ENCODE measurements at regions not wholly inside any gene's neighbourhood (a gene's known extent, or its start where the extent isn't known, plus 50 kb on each side); places are given as distances from the start of the nearest gene placed in this dataset.
"Not testable (repeated sequence)": the region's sequence is repeated elsewhere in the genome, so short reads cannot be mapped to it uniquely, and the experiment has no call there.

- intact Hi-C loops (cut with micrococcal nuclease): no loop called here
- CTCF ChIA-PET: no interaction called here
- Mint-ChIP-seq H3K36me3 (ENCODE audit: low read depth) (no peaks in the 10 kb centered on the region), H3K9me3 (no peaks in the 10 kb centered on the region), H3K27ac (no peak overlapping the region), H3K27me3 (ENCODE audit: low read depth) (peaks cover 7% of the 10 kb centered on the region), H3K4me1 (ENCODE audit: low read depth) (peaks cover 7% of the 10 kb centered on the region), H3K4me3 (no peak overlapping the region)
- DNase-seq: no peak
Observed at GRCh38 chr1:100631015-100631551, 88.5 kb upstream of the VCAM1 start.

DNA sequence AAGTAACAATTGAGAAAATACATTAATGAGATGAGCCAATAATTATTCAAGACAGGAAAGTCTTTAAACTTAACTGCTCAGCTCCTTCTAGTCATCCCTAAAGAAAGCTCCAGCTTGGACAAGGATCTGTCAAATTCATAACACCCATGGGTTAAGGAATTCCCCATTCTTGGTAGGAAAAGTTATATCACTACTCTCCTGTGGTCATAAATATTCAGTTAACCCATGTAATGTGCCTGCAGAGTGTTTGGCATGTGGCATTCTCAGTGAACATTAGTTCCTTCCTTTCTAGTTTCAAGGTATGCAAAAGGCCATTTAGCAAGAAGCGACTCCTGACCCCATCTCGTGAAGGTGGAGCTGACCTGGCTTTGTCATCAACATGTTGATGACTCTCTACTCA is 76.7 kb upstream of the VCAM1 start:
- CTCF ChIA-PET: interaction anchor here (0.6 kb wide), 1 partner anchor 879 kb away, joined by 4 read pairs; no protein-coding TSS in a partner anchor
- peaks cover 14% of the 10 kb centered on the region for H3K27me3 Mint-ChIP-seq (ENCODE audit: low read depth)
- no peaks in the 10 kb centered on the region for H3K4me1 Mint-ChIP-seq (ENCODE audit: low read depth)
- H3K36me3 Mint-ChIP-seq (ENCODE audit: low read depth): no peaks in the 10 kb centered on the region
- intact Hi-C loops (cut with micrococcal nuclease): no loop called here
- H3K9me3 Mint-ChIP-seq: no peaks in the 10 kb centered on the region
- no peak overlapping the region for H3K4me3 Mint-ChIP-seq
- H3K27ac Mint-ChIP-seq: no peak overlapping the region
- DNase-seq: no peak

GRCh38 chr1:100643471-100644196 is 75.9 kb upstream of the VCAM1 start:
- H3K4me3 Mint-ChIP-seq: no peak overlapping the region
- peaks cover 5% of the 10 kb centered on the region for H3K9me3 Mint-ChIP-seq
- CTCF ChIA-PET: no interaction called here
- H3K27ac Mint-ChIP-seq: no peak overlapping the region
- DNase-seq: no peak
- no peaks in the 10 kb centered on the region for H3K36me3 Mint-ChIP-seq (ENCODE audit: low read depth)
- peaks cover 14% of the 10 kb centered on the region for H3K27me3 Mint-ChIP-seq (ENCODE audit: low read depth)
- intact Hi-C loops (cut with micrococcal nuclease): no loop called here
- H3K4me1 Mint-ChIP-seq (ENCODE audit: low read depth): no peaks in the 10 kb centered on the region

DNA sequence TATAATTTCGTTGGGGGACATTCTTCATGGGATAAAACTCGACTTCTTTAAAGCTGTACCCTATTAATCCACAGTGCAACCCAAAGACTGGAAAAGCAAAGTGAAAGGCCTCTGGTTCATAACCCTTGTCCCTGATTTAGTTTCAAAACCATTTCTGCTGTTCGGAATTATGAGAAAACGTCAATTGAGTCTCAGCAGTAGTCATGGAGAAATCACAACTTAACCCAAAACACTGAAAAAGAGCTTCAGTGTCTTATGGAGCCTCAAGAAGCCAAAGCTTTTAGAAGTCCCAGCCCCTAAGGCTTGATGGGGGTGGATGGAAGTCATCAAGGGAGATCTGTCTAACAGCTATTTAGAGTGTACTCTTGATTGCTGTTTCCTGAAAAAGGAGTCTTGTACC is 73.5 kb upstream of the VCAM1 start:
- CTCF ChIA-PET: no interaction called here
- H3K27me3 Mint-ChIP-seq (ENCODE audit: low read depth): peaks cover 12% of the 10 kb centered on the region
- no peaks in the 10 kb centered on the region for H3K36me3 Mint-ChIP-seq (ENCODE audit: low read depth)
- H3K9me3 Mint-ChIP-seq: peaks cover 15% of the 10 kb centered on the region
- H3K4me3 Mint-ChIP-seq: no peak overlapping the region
- intact Hi-C loops (cut with micrococcal nuclease): no loop called here
- no peak overlapping the region for H3K27ac Mint-ChIP-seq
- H3K4me1 Mint-ChIP-seq (ENCODE audit: low read depth): no peaks in the 10 kb centered on the region
- no peak for DNase-seq

DNA sequence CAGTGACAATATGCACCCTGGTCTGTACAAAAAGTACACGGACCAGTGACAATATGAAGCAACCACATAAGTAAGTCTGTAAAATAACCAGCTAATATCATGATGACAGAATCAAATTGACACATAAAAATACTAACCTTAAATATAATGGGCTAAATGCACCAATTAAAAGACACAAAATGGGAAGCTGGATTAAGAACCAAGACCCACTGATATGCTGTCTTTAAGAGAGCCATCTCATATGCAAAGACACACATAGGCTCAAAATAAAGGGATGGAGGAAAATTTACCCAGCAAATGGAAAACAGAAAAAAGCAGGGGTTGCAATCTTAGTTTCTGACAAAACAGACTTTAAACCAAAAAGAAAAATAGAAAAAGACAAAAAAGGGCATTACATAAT is 70.4 kb upstream of the VCAM1 start:
- Mint-ChIP-seq H3K27ac (no peak overlapping the region), H3K9me3 (peaks cover 15% of the 10 kb centered on the region), H3K4me1 (ENCODE audit: low read depth) (no peaks in the 10 kb centered on the region), H3K36me3 (ENCODE audit: low read depth) (no peaks in the 10 kb centered on the region), H3K27me3 (ENCODE audit: low read depth) (peaks cover 11% of the 10 kb centered on the region), H3K4me3 (no peak overlapping the region)
- DNase-seq: no peak
- intact Hi-C loops (cut with micrococcal nuclease): no loop called here
- CTCF ChIA-PET: no interaction called here

- Mint-ChIP-seq H3K36me3 (ENCODE audit: low read depth) (no peaks in the 10 kb centered on the region), H3K9me3 (no peaks in the 10 kb centered on the region), H3K4me1 (ENCODE audit: low read depth) (no peaks in the 10 kb centered on the region), H3K27ac (no peak overlapping the region), H3K4me3 (no peak overlapping the region), H3K27me3 (ENCODE audit: low read depth) (no peaks in the 10 kb centered on the region)
- DNase-seq: no peak
- CTCF ChIA-PET: interaction anchor here (0.5 to 0.7 kb wide), 2 partner anchors 79 to 188 kb away, joined by 3 read pairs; no protein-coding TSS in a partner anchor
- intact Hi-C loops (cut with micrococcal nuclease): no loop called here
Observed at GRCh38 chr1:100657876-100658715, 61.4 kb upstream of the VCAM1 start.

DNA sequence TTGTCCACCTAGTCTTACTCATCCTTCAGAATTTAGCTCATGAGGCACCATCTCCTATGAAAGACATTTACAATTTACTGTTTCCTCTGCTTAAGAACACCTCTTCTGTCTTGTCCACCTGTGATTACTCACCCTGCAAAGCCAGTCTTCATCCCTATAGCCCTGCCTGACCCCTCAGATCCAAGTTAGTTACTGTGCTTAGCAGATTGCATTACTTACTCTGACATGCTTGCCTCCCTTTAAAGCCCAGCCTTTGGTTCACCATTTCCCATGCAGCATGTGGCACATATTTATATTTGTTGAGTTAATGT is 60.9 kb upstream of the VCAM1 start:
- Mint-ChIP-seq H3K27ac (no peak overlapping the region), H3K4me3 (no peak overlapping the region), H3K27me3 (ENCODE audit: low read depth) (no peaks in the 10 kb centered on the region), H3K36me3 (ENCODE audit: low read depth) (no peaks in the 10 kb centered on the region), H3K4me1 (ENCODE audit: low read depth) (no peaks in the 10 kb centered on the region), H3K9me3 (no peaks in the 10 kb centered on the region)
- intact Hi-C loops (cut with micrococcal nuclease): no loop called here
- no peak for DNase-seq
- CTCF ChIA-PET: interaction anchor here (0.5 to 0.7 kb wide), 2 partner anchors 78 to 188 kb away, joined by 3 read pairs; no protein-coding TSS in a partner anchor

GRCh38 chr1:100661176-100661575 is 58.4 kb upstream of the VCAM1 start:
- Mint-ChIP-seq H3K9me3 (no peaks in the 10 kb centered on the region), H3K27ac (no peak overlapping the region), H3K27me3 (ENCODE audit: low read depth) (no peaks in the 10 kb centered on the region), H3K36me3 (ENCODE audit: low read depth) (no peaks in the 10 kb centered on the region), H3K4me1 (ENCODE audit: low read depth) (no peaks in the 10 kb centered on the region), H3K4me3 (no peak overlapping the region)
- DNase-seq: no peak
- CTCF ChIA-PET: no interaction called here
- intact Hi-C loops (cut with micrococcal nuclease): no loop called here

- H3K4me3 Mint-ChIP-seq; H3K4me1 Mint-ChIP-seq (ENCODE audit: low read depth); H3K27me3 Mint-ChIP-seq (ENCODE audit: low read depth); H3K27ac Mint-ChIP-seq; intact Hi-C loops (cut with micrococcal nuclease); H3K9me3 Mint-ChIP-seq; DNase-seq; H3K36me3 Mint-ChIP-seq (ENCODE audit: low read depth); CTCF ChIA-PET: not testable (repeated sequence)
Observed at GRCh38 chr1:100668494-100668893, 51.0 kb upstream of the VCAM1 start.
